Gastroesophageal sphincter (tissue), 3 donors: ENCODE measurements at regions not wholly inside any gene's neighbourhood (a gene's known extent, or its start where the extent isn't known, plus 50 kb on each side); places are given as distances from the start of the nearest gene placed in this dataset.

Experiments used
- EP300 ChIP-seq: sonication (generic); formaldehyde crosslinking; IDR thresholded peaks from one replicate; pipeline ENCODE4 v1.6.1; 2017; ENCODE audit warnings: antibody characterized with exemption, mild to moderate bottlenecking
- POLR2A ChIP-seq, 2 donors: fragments of 450-650 bp; IDR thresholded peaks; one replicate each; pipeline ENCODE4 v1.6.1; 2017; ENCODE audit warnings: antibody characterized with exemption in 2 of 2, mild to moderate bottlenecking in 2 of 2, moderate library complexity in 1 of 2
- POLR2AphosphoS5 ChIP-seq: sonication (generic); formaldehyde crosslinking; IDR thresholded peaks from one replicate; pipeline ENCODE4 v1.6.1; 2017; ENCODE audit warnings: antibody characterized with exemption
- TF ChIP-seq, protein P1 (sequence below), 4 experiments: fragments of 200-600 bp in 2 of 4; fragments of 450-650 bp in 2 of 4; sonication (generic) in 1 of 4; IDR thresholded peaks; one replicate each; pipeline ENCODE4 v1.5.1; 2017 to 2019; ENCODE audit warnings: antibody characterized with exemption in 4 of 4, mild to moderate bottlenecking in 2 of 4, moderate library complexity in 2 of 4

DNA sequence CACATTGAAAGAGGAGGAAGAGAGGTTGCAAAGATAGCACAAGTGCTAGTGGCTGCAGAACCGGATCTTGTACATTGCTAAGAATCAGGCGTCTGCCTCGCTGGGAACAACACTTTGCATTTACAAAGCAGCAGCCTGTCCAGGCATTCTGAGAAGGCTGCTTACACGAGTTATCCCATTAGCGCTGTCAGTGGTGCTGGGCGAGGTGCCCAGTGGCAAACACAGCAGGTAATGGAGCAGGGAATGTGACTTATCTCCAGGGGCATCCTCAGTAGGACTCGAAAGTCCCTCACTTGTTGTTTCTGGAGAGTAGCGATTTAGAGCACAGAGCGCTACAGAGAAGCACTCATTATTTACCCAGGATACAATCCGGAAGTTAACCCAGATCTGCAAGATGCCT, 209.6 kb downstream of the OLFM4 start:
- TF ChIP-seq POLR2A (IDR thresholded peaks at IDR 0.05) (no peak), POLR2AphosphoS5 (no peak), EP300 (no peak)
- TF ChIP-seq, protein P1, sequence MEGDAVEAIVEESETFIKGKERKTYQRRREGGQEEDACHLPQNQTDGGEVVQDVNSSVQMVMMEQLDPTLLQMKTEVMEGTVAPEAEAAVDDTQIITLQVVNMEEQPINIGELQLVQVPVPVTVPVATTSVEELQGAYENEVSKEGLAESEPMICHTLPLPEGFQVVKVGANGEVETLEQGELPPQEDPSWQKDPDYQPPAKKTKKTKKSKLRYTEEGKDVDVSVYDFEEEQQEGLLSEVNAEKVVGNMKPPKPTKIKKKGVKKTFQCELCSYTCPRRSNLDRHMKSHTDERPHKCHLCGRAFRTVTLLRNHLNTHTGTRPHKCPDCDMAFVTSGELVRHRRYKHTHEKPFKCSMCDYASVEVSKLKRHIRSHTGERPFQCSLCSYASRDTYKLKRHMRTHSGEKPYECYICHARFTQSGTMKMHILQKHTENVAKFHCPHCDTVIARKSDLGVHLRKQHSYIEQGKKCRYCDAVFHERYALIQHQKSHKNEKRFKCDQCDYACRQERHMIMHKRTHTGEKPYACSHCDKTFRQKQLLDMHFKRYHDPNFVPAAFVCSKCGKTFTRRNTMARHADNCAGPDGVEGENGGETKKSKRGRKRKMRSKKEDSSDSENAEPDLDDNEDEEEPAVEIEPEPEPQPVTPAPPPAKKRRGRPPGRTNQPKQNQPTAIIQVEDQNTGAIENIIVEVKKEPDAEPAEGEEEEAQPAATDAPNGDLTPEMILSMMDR (IDR thresholded peaks at IDR 0.05), result no peak
